SK-N-SH treated with all-trans-retinoic acid at 6 μM for 48 hours (cell line): ENCODE measurements at regions not wholly inside any gene's neighbourhood (a gene's known extent, or its start where the extent isn't known, plus 50 kb on each side); places are given as distances from the start of the nearest gene placed in this dataset.
"Not testable (repeated sequence)": the region's sequence is repeated elsewhere in the genome, so short reads cannot be mapped to it uniquely, and the experiment has no call there.

Experiments used
- ATAC-seq: fragments of 200-7000 bp; cut with Tn5 transposase; 3 replicates; pipeline ENCODE4 v1.9.1; 2020; ENCODE audit warnings: mild to moderate bottlenecking, moderate library complexity
- ARNTL ChIP-seq: fragments of 450-650 bp; formaldehyde crosslinking; IDR thresholded peaks from 2 replicates; pipeline ENCODE4 v1.5.0; 2020; ENCODE audit warnings: low read depth, mild to moderate bottlenecking, moderate library complexity, borderline replicate concordance
- BACH2 ChIP-seq: fragments of 250-450 bp; sonication (Bioruptor Pico); IDR thresholded peaks from 2 replicates; pipeline ENCODE4 v1.9.0; 2021; ENCODE audit warnings: mild to moderate bottlenecking, borderline replicate concordance
- CREB5 ChIP-seq: fragments of 250-450 bp; sonication (Bioruptor Pico); IDR thresholded peaks from 2 replicates; pipeline ENCODE4 v1.5.1; 2020; ENCODE audit warnings: low read depth, mild to moderate bottlenecking, moderate library complexity
- CSDC2 ChIP-seq: fragments of 250-450 bp; sonication (Bioruptor Pico); IDR thresholded peaks from 2 replicates; pipeline ENCODE4 v1.5.0; 2020; ENCODE audit warnings: mild to moderate bottlenecking, moderate library complexity
- GLIS3 ChIP-seq: fragments of 250-450 bp; sonication (Bioruptor Pico); IDR thresholded peaks from 2 replicates; pipeline ENCODE4 v1.5.0; 2020; ENCODE audit warnings: mild to moderate bottlenecking, moderate library complexity
- ISL1 ChIP-seq: fragments of 250-450 bp; sonication (Bioruptor Pico); IDR thresholded peaks from 2 replicates; pipeline ENCODE4 v2.1.2; 2022; ENCODE audit warnings: mild to moderate bottlenecking, moderate library complexity
- OSR1 ChIP-seq: fragments of 250-450 bp; sonication (Bioruptor Pico); IDR thresholded peaks from 2 replicates; pipeline ENCODE4 v1.8.0; 2022; ENCODE audit warnings: moderate library complexity, mild to moderate bottlenecking, inconsistent platforms
- PATZ1 ChIP-seq: fragments of 250-450 bp; sonication (Bioruptor Pico); IDR thresholded peaks from 2 replicates; pipeline ENCODE4 v1.8.0; 2020; ENCODE audit warnings: mild to moderate bottlenecking, moderate library complexity, borderline replicate concordance
- POU6F1 ChIP-seq: fragments of 250-450 bp; sonication (Bioruptor Pico); IDR thresholded peaks from 2 replicates; pipeline ENCODE4 v1.8.0; 2021; ENCODE audit warnings: low read depth, mild to moderate bottlenecking, moderate library complexity, borderline replicate concordance
- PPARA ChIP-seq: fragments of 250-450 bp; sonication (Bioruptor Pico); IDR thresholded peaks from 2 replicates; pipeline ENCODE4 v1.5.0; 2020; ENCODE audit warnings: mild to moderate bottlenecking, borderline replicate concordance
- RARB ChIP-seq: fragments of 250-450 bp; sonication (Bioruptor Pico); IDR thresholded peaks from 2 replicates; pipeline ENCODE4 v1.8.0; 2021; ENCODE audit warnings: mild to moderate bottlenecking, moderate library complexity
- SNAI2 ChIP-seq: fragments of 250-450 bp; sonication (Bioruptor Pico); IDR thresholded peaks from 2 replicates; pipeline ENCODE4 v1.5.0; 2020; ENCODE audit warnings: mild to moderate bottlenecking, moderate library complexity
- TCF4 ChIP-seq: fragments of 250-450 bp; sonication (Bioruptor Pico); IDR thresholded peaks from 2 replicates; pipeline ENCODE4 v1.8.0; 2021; ENCODE audit warnings: mild to moderate bottlenecking, moderate library complexity, borderline replicate concordance
- TOX ChIP-seq: fragments of 250-450 bp; sonication (Bioruptor Pico); IDR thresholded peaks from 2 replicates; pipeline ENCODE4 v1.8.0; 2021; ENCODE audit warnings: mild to moderate bottlenecking, moderate library complexity, borderline replicate concordance
- TSHZ2 ChIP-seq: fragments of 250-450 bp; sonication (Bioruptor Pico); IDR thresholded peaks from 2 replicates; pipeline ENCODE4 v1.5.0; 2020; ENCODE audit warnings: mild to moderate bottlenecking, moderate library complexity
- ZC3H10 ChIP-seq: fragments of 250-450 bp; sonication (Bioruptor Pico); IDR thresholded peaks from 2 replicates; pipeline ENCODE4 v1.5.1; 2021; ENCODE audit warnings: mild to moderate bottlenecking, moderate library complexity
- ZFP3 ChIP-seq: fragments of 250-450 bp; sonication (Bioruptor Pico); IDR thresholded peaks from 2 replicates; pipeline ENCODE4 v1.5.0; 2020; ENCODE audit warnings: mild to moderate bottlenecking, moderate library complexity
- ZFP30 ChIP-seq: fragments of 450-650 bp; formaldehyde crosslinking; IDR thresholded peaks from 2 replicates; pipeline ENCODE4 v1.5.0; 2022; ENCODE audit warnings: mild to moderate bottlenecking, moderate library complexity
- ZNF565 ChIP-seq: fragments of 450-650 bp; formaldehyde crosslinking; conservative IDR thresholded peaks from 2 replicates; pipeline ENCODE4 v1.5.0; 2020; ENCODE audit warnings: low read depth, mild to moderate bottlenecking, moderate library complexity
- ZNF70 ChIP-seq: fragments of 450-650 bp; formaldehyde crosslinking; IDR thresholded peaks from 2 replicates; pipeline ENCODE4 v1.5.0; 2020; ENCODE audit warnings: mild to moderate bottlenecking, moderate library complexity
- ZNF8 ChIP-seq: fragments of 450-650 bp; formaldehyde crosslinking; IDR thresholded peaks from 2 replicates; pipeline ENCODE4 v1.5.0; 2020; ENCODE audit warnings: mild to moderate bottlenecking, moderate library complexity

GRCh38 chr6:121555201-121555600 lies 119.8 kb downstream of the GJA1 start:
- no peak for ATAC-seq

GRCh38 chr6:121556149-121556548 lies 120.7 kb downstream of the GJA1 start:
- not testable (repeated sequence) for ATAC-seq

More at GRCh38 chr6:121555201-121555600, 119.8 kb downstream of the GJA1 start:
- no peak for TF ChIP-seq ZFP3 (CRISPR knock-in tag)
- no peak for TF ChIP-seq ARNTL (CRISPR knock-in tag)
- TF ChIP-seq SNAI2 (CRISPR knock-in tag): no peak
- no peak for TF ChIP-seq OSR1 (CRISPR knock-in tag)
- TF ChIP-seq PPARA (CRISPR knock-in tag): no peak
- no peak for TF ChIP-seq ZNF565
- TF ChIP-seq TSHZ2 (CRISPR knock-in tag): no peak
- TF ChIP-seq ZFP30 (CRISPR knock-in tag): no peak
- no peak for TF ChIP-seq ZNF8 (CRISPR knock-in tag)
- TF ChIP-seq CSDC2 (CRISPR knock-in tag): no peak
- no peak for TF ChIP-seq BACH2 (CRISPR knock-in tag)
- no peak for TF ChIP-seq TOX (CRISPR knock-in tag)
- no peak for TF ChIP-seq CREB5 (CRISPR knock-in tag)
- no peak for TF ChIP-seq GLIS3 (CRISPR knock-in tag)
- no peak for TF ChIP-seq ISL1 (CRISPR knock-in tag)
- TF ChIP-seq ZC3H10 (CRISPR knock-in tag): no peak
- TF ChIP-seq TCF4 (CRISPR knock-in tag): no peak
- no peak for TF ChIP-seq POU6F1 (CRISPR knock-in tag)

- ATAC-seq: no peak
- no peak for TF ChIP-seq TSHZ2 (CRISPR knock-in tag)
- TF ChIP-seq OSR1 (CRISPR knock-in tag): no peak
- no peak for TF ChIP-seq RARB (CRISPR knock-in tag)
- TF ChIP-seq PPARA (CRISPR knock-in tag): no peak
- no peak for TF ChIP-seq ZNF565
- no peak for TF ChIP-seq ZFP3 (CRISPR knock-in tag)
- no peak for TF ChIP-seq ZNF70 (CRISPR knock-in tag)
- TF ChIP-seq ZNF8 (CRISPR knock-in tag): no peak
- no peak for TF ChIP-seq TCF4 (CRISPR knock-in tag)
- TF ChIP-seq POU6F1 (CRISPR knock-in tag): no peak
- no peak for TF ChIP-seq PATZ1
Observed at GRCh38 chr6:121557146-121557940, 121.9 kb downstream of the GJA1 start.
